GM23338 (cell line): ENCODE measurements at regions not wholly inside any gene's neighbourhood (a gene's known extent, or its start where the extent isn't known, plus 50 kb on each side); places are given as distances from the start of the nearest gene placed in this dataset.

ENCODE experiments used
- ATAC-seq: fragments of 200-7000 bp; cut with Tn5 transposase; 3 replicates; pipeline ENCODE4 v1.9.1; 2020
- DNase-seq: peaks from one replicate; pipeline ENCODE4 v3.0.0-alpha.2; 2015; ENCODE audit warnings: low spot score
- H2AFZ ChIP-seq: fragments of 200-600 bp; sonication (generic); 2 replicates; pipeline ENCODE4 v1.8.0; 2016; ENCODE audit warnings: antibody characterized with exemption, mild to moderate bottlenecking, moderate library complexity
- H3F3A ChIP-seq: fragments of 200-600 bp; sonication (generic); replicated peaks from 2 replicates; pipeline ENCODE4 v1.8.0; 2017; ENCODE audit warnings: antibody characterized with exemption, mixed run types, low read depth
- H3K27ac ChIP-seq: fragments of 200-600 bp; sonication (generic); 2 replicates; pipeline ENCODE4 v1.6.1; 2016; ENCODE audit warnings: low read depth
- H3K27me3 ChIP-seq: fragments of 200-600 bp; sonication (generic); 2 replicates; pipeline ENCODE4 v1.8.0; 2016; ENCODE audit warnings: mild to moderate bottlenecking, mixed run types, moderate library complexity; ENCODE audit not compliant: insufficient read depth
- H3K36me3 ChIP-seq: fragments of 200-600 bp; sonication (generic); 2 replicates; pipeline ENCODE4 v1.8.0; 2016; ENCODE audit warnings: mild to moderate bottlenecking; ENCODE audit not compliant: insufficient read depth
- H3K4me1 ChIP-seq: fragments of 200-600 bp; sonication (generic); 2 replicates; pipeline ENCODE4 v1.8.0; 2016; ENCODE audit warnings: mild to moderate bottlenecking, moderate library complexity; ENCODE audit not compliant: insufficient read depth
- H3K4me2 ChIP-seq: fragments of 200-600 bp; sonication (generic); 2 replicates; pipeline ENCODE4 v1.7.1; 2017; ENCODE audit warnings: mixed run types
- H3K4me3 ChIP-seq: fragments of 200-600 bp; sonication (generic); 2 replicates; pipeline ENCODE4 v1.6.1; 2016; ENCODE audit warnings: mixed run types
- H3K79me2 ChIP-seq: fragments of 200-600 bp; sonication (generic); replicated peaks from 2 replicates; pipeline ENCODE4 v1.8.0; 2017; ENCODE audit warnings: mild to moderate bottlenecking; ENCODE audit not compliant: insufficient read depth
- H3K9me2 ChIP-seq: fragments of 200-600 bp; sonication (generic); 2 replicates; pipeline ENCODE4 v1.8.0; 2017; ENCODE audit not compliant: insufficient read depth
- H4K20me1 ChIP-seq: fragments of 200-600 bp; sonication (generic); replicated peaks from 2 replicates; pipeline ENCODE4 v1.8.0; 2017; ENCODE audit warnings: mild to moderate bottlenecking; ENCODE audit not compliant: insufficient read depth
- H3K27ac Mint-ChIP-seq: 2 replicates; pipeline ENCODE4 v1.8.0; 2020; ENCODE audit warnings: inconsistent platforms, mild to moderate bottlenecking, moderate library complexity, mixed read lengths
- H3K27me3 Mint-ChIP-seq: 3 replicates; pipeline ENCODE4 v1.8.0; 2022; ENCODE audit warnings: low read depth, mild to moderate bottlenecking, moderate library complexity, mixed read lengths, inconsistent platforms; ENCODE audit not compliant: insufficient read depth, poor library complexity
- H3K36me3 Mint-ChIP-seq: 3 replicates; pipeline ENCODE4 v1.8.0; 2021; ENCODE audit warnings: low read depth, mild to moderate bottlenecking, inconsistent platforms, moderate library complexity, mixed read lengths
- H3K4me1 Mint-ChIP-seq: 3 replicates; pipeline ENCODE4 v1.8.0; 2020; ENCODE audit warnings: mild to moderate bottlenecking, inconsistent platforms, mixed read lengths
- H3K4me3 Mint-ChIP-seq: 3 replicates; pipeline ENCODE4 v1.8.0; 2021; ENCODE audit warnings: moderate library complexity, mild to moderate bottlenecking, inconsistent platforms, mixed read lengths
- H3K9me3 Mint-ChIP-seq: 3 replicates; pipeline ENCODE4 v1.8.0; 2020; ENCODE audit warnings: moderate library complexity, mild to moderate bottlenecking, inconsistent platforms, mixed read lengths
- CREB1 ChIP-seq: fragments of 250-450 bp; sonication (Bioruptor Pico); IDR thresholded peaks from 2 replicates; pipeline ENCODE4 v1.5.0; 2020; ENCODE audit warnings: low read depth, mild to moderate bottlenecking, moderate library complexity
- EZH2 ChIP-seq: fragments of 200-600 bp; sonication (generic); IDR thresholded peaks from one replicate; pipeline ENCODE4 v1.8.0; 2017; ENCODE audit warnings: antibody characterized with exemption, mild to moderate bottlenecking, low read depth; ENCODE audit not compliant: unreplicated experiment
- EZH2phosphoT487 ChIP-seq: fragments of 200-600 bp; sonication (generic); IDR thresholded peaks from one replicate; pipeline ENCODE4 v1.8.1; 2018; ENCODE audit warnings: antibody characterized with exemption; ENCODE audit not compliant: unreplicated experiment
- JUNB ChIP-seq: IDR thresholded peaks from one replicate; pipeline ENCODE4 v1.6.1; 2016; ENCODE audit warnings: antibody characterized with exemption; ENCODE audit not compliant: unreplicated experiment
- NANOG ChIP-seq: IDR thresholded peaks from 2 replicates; pipeline ENCODE4 v1.6.1; 2016; ENCODE audit warnings: antibody characterized with exemption, borderline replicate concordance
- POLR2AphosphoS5 ChIP-seq: IDR thresholded peaks from 2 replicates; pipeline ENCODE4 v1.6.1; 2016; ENCODE audit warnings: antibody characterized with exemption, low read depth
- STAT1 ChIP-seq: IDR thresholded peaks from one replicate; pipeline ENCODE4 v1.6.1; 2016; ENCODE audit warnings: antibody characterized with exemption; ENCODE audit not compliant: unreplicated experiment
- ZNF331 ChIP-seq: fragments of 250-450 bp; sonication (Bioruptor Pico); IDR thresholded peaks from 2 replicates; pipeline ENCODE4 v1.5.0; 2020; ENCODE audit warnings: low read depth, mild to moderate bottlenecking, moderate library complexity
- TF ChIP-seq, protein P1 (sequence below): IDR thresholded peaks from one replicate; pipeline ENCODE4 v1.6.1; 2018; ENCODE audit warnings: antibody characterized with exemption; ENCODE audit not compliant: unreplicated experiment
- TF ChIP-seq, protein P2 (sequence below): IDR thresholded peaks from 2 replicates; pipeline ENCODE4 v1.6.1; 2016; ENCODE audit warnings: antibody characterized with exemption
- TF ChIP-seq, protein P3 (sequence below), 2 experiments: fragments of 200-600 bp in 1 of 2; sonication (generic) in 1 of 2; conservative IDR thresholded peaks; 2 replicates each; pipeline versions ENCODE4 v1.5.1 to v1.6.1; 2016 to 2017; ENCODE audit warnings: antibody characterized with exemption in 2 of 2, low read depth in 2 of 2, mild to moderate bottlenecking in 2 of 2, moderate library complexity in 1 of 2

DNA sequence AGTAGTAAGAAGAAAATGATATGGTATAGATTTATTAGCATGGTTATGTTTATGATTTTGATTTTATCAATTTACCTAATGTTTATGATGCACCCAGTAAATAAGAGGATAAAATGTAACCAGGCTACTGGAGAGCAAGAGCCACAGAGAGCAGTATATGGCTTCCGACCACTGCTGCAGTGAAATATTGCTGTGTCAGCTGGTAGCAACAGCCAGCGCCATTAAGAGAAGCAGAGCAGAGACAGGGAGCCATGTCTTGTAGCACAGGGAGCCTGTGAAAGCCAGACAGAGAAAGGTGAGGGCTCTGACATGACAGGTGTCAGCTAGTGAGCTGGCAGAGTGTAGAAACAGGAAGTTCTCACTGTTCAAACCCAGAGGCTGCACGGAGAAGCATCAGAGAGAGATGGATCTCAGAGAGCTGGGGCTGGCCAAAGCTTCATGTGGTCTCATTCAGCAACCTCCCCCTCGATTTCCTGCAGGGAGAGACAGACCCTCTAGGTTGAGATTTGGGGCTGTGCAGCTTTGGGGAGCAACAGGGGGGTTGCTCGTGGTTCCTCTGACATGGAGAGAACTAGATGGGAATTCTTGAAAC lies 202.1 kb downstream of the MED10 start:
- Histone ChIP-seq H3F3A (no peaks in the 10 kb centered on the region), H3K4me3 (no peak overlapping the region), H3K79me2 (no peaks in the 10 kb centered on the region), H3K27me3 (no peaks in the 10 kb centered on the region), H3K36me3 (no peaks in the 10 kb centered on the region), H3K27ac (no peak overlapping the region), H4K20me1 (no peaks in the 10 kb centered on the region), H3K9me2 (no peaks in the 10 kb centered on the region), H2AFZ (no peak overlapping the region), H3K4me1 (no peaks in the 10 kb centered on the region), H3K4me2 (no peak overlapping the region)
- TF ChIP-seq CREB1 (CRISPR knock-in tag): no peak
- H3K27me3 Mint-ChIP-seq: no peaks in the 10 kb centered on the region
- H3K4me1 Mint-ChIP-seq: no peaks in the 10 kb centered on the region; the same call in 2 of the 3 replicates
- ATAC-seq: no peak
- H3K27ac Mint-ChIP-seq: no peak overlapping the region
- no peak overlapping the region for H3K4me3 Mint-ChIP-seq
- no peaks in the 10 kb centered on the region for H3K36me3 Mint-ChIP-seq
- H3K9me3 Mint-ChIP-seq: no peaks in the 10 kb centered on the region
- DNase-seq: no peak

DNA sequence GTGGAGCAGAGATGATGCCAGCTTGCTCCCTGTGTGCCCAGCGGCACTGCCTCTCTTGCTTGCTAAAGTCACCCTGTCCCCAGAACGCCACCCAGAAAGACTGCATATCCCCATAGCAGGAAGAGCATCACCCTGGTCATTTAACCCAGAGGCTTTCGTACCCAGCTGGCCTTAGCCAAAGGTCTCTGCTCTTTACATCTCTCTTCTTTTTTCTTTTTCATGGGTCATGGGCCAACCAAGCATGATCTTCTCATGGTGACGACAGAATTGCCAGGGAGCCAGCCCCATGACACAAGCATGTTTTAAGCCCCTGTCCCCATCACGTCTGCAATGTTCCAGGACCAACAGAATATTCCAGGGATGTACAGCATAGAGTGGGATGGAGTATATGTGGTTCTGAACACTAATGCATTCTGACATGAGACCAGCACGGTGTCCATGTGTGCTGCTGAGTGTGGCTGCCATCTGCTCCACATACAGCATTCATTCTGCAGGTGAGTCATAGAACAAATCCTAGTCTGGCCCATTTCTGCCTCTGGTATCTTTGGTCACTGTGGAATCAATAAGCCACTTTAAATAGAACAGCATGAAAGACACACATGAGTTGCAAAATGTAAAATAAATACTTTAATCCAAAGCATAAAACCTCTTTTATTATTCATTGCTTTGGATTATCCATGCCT lies 203.0 kb downstream of the MED10 start:
- no peak overlapping the region for H3K4me2 ChIP-seq
- no peaks in the 10 kb centered on the region for H4K20me1 ChIP-seq
- no peak for ATAC-seq
- no peak for DNase-seq
- no peaks in the 10 kb centered on the region for H3K9me2 ChIP-seq
- H3K36me3 ChIP-seq: no peaks in the 10 kb centered on the region
- Mint-ChIP-seq H3K4me3 (no peak overlapping the region), H3K4me1 (no peaks in the 10 kb centered on the region; the same call in 2 of the 3 replicates), H3K9me3 (no peaks in the 10 kb centered on the region), H3K27ac (no peak overlapping the region), H3K36me3 (no peaks in the 10 kb centered on the region), H3K27me3 (no peaks in the 10 kb centered on the region)
- no peak for TF ChIP-seq NANOG
- TF ChIP-seq, protein P1, sequence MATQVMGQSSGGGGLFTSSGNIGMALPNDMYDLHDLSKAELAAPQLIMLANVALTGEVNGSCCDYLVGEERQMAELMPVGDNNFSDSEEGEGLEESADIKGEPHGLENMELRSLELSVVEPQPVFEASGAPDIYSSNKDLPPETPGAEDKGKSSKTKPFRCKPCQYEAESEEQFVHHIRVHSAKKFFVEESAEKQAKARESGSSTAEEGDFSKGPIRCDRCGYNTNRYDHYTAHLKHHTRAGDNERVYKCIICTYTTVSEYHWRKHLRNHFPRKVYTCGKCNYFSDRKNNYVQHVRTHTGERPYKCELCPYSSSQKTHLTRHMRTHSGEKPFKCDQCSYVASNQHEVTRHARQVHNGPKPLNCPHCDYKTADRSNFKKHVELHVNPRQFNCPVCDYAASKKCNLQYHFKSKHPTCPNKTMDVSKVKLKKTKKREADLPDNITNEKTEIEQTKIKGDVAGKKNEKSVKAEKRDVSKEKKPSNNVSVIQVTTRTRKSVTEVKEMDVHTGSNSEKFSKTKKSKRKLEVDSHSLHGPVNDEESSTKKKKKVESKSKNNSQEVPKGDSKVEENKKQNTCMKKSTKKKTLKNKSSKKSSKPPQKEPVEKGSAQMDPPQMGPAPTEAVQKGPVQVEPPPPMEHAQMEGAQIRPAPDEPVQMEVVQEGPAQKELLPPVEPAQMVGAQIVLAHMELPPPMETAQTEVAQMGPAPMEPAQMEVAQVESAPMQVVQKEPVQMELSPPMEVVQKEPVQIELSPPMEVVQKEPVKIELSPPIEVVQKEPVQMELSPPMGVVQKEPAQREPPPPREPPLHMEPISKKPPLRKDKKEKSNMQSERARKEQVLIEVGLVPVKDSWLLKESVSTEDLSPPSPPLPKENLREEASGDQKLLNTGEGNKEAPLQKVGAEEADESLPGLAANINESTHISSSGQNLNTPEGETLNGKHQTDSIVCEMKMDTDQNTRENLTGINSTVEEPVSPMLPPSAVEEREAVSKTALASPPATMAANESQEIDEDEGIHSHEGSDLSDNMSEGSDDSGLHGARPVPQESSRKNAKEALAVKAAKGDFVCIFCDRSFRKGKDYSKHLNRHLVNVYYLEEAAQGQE: no peak
- TF ChIP-seq POLR2AphosphoS5: no peak
- TF ChIP-seq, protein P2, sequence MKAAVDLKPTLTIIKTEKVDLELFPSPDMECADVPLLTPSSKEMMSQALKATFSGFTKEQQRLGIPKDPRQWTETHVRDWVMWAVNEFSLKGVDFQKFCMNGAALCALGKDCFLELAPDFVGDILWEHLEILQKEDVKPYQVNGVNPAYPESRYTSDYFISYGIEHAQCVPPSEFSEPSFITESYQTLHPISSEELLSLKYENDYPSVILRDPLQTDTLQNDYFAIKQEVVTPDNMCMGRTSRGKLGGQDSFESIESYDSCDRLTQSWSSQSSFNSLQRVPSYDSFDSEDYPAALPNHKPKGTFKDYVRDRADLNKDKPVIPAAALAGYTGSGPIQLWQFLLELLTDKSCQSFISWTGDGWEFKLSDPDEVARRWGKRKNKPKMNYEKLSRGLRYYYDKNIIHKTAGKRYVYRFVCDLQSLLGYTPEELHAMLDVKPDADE: no peak
- TF ChIP-seq EZH2: no peak
- TF ChIP-seq JUNB: no peak
- no peak for TF ChIP-seq STAT1
- no peak for TF ChIP-seq ZNF331 (CRISPR knock-in tag)
- no peak for TF ChIP-seq EZH2phosphoT487
- TF ChIP-seq, protein P3, sequence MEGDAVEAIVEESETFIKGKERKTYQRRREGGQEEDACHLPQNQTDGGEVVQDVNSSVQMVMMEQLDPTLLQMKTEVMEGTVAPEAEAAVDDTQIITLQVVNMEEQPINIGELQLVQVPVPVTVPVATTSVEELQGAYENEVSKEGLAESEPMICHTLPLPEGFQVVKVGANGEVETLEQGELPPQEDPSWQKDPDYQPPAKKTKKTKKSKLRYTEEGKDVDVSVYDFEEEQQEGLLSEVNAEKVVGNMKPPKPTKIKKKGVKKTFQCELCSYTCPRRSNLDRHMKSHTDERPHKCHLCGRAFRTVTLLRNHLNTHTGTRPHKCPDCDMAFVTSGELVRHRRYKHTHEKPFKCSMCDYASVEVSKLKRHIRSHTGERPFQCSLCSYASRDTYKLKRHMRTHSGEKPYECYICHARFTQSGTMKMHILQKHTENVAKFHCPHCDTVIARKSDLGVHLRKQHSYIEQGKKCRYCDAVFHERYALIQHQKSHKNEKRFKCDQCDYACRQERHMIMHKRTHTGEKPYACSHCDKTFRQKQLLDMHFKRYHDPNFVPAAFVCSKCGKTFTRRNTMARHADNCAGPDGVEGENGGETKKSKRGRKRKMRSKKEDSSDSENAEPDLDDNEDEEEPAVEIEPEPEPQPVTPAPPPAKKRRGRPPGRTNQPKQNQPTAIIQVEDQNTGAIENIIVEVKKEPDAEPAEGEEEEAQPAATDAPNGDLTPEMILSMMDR (conservative IDR thresholded peaks at IDR 0.05; ENCODE audit: low read depth in 2 of 2): no peak
- no peaks in the 10 kb centered on the region for H3K79me2 ChIP-seq
- H3F3A ChIP-seq: no peaks in the 10 kb centered on the region
- H3K4me1 ChIP-seq: no peaks in the 10 kb centered on the region
- H3K4me3 ChIP-seq: no peak overlapping the region
- H3K27me3 ChIP-seq: no peaks in the 10 kb centered on the region
- H3K27ac ChIP-seq: no peak overlapping the region
- no peak overlapping the region for H2AFZ ChIP-seq
